ENCODE measurements at regions not wholly inside any gene's neighbourhood (a gene's known extent, or its start where the extent isn't known, plus 50 kb on each side); places are given as distances from the start of the nearest gene placed in this dataset.

GRCh38 chr4:124529131-124529530 is 183.4 kb downstream of the ANKRD50 start:
- TF ChIP-seq CTCF (optimal IDR thresholded peaks at IDR 0.05 in 1 of 3, IDR thresholded peaks at IDR 0.05 in 1 of 3, conservative IDR thresholded peaks at IDR 0.05 in 1 of 3; ENCODE audit: extremely low read depth in 1 of 3, insufficient read depth in 2 of 3, low read length in 3 of 3) (no peak), EZH2 (IDR thresholded peaks at IDR 0.05; ENCODE audit: low read length) (no peak)
- no peak overlapping the region for H2AFZ ChIP-seq (ENCODE audit: control insufficient read depth, low read length)
- no peak overlapping the region for H3K9ac ChIP-seq (ENCODE audit: control insufficient read depth, extremely low read depth, insufficient read depth, low read length)
- no peak for FAIRE-seq
- H3K79me2 ChIP-seq (ENCODE audit: control insufficient read depth, insufficient read depth, low read length): no peaks in the 10 kb centered on the region
- no peak overlapping the region for H3K27ac ChIP-seq (ENCODE audit: control insufficient read depth, insufficient read depth, low read length)
- no peaks in the 10 kb centered on the region for H3K27me3 ChIP-seq (ENCODE audit: control insufficient read depth, extremely low read depth, insufficient read depth, low read length)
- dilution Hi-C loops (cut with MboI; ENCODE audit: extremely low pct_ligation_motif_present, low sequenced_read_pairs): no loop called here
- no peaks in the 10 kb centered on the region for H4K20me1 ChIP-seq (ENCODE audit: control insufficient read depth, extremely low read depth, insufficient read depth, low read length)
- DNase-seq (ENCODE audit: low read depth, low spot score): no peak
- H3K4me3 ChIP-seq (ENCODE audit: control insufficient read depth in 2 of 3, extremely low read depth in 1 of 3, insufficient read depth in 2 of 3, low read depth in 1 of 3, low read length in 3 of 3): no peak overlapping the region
- H3K9me1 ChIP-seq (ENCODE audit: control insufficient read depth, extremely low read depth, insufficient read depth, low read length): no peaks in the 10 kb centered on the region
- H3K4me2 ChIP-seq (ENCODE audit: control insufficient read depth, extremely low read depth, insufficient read depth, low read depth, low read length): no peak overlapping the region
- no peaks in the 10 kb centered on the region for H3K36me3 ChIP-seq (ENCODE audit: control insufficient read depth in 2 of 2, extremely low read depth in 1 of 2, insufficient read depth in 2 of 2, low read length in 2 of 2)
- H3K4me1 ChIP-seq (ENCODE audit: control insufficient read depth, extremely low read depth, insufficient read depth, low read length): no peaks in the 10 kb centered on the region
- no peaks in the 10 kb centered on the region for H3K9me3 ChIP-seq (ENCODE audit: control insufficient read depth, low read depth, low read length)

DNA sequence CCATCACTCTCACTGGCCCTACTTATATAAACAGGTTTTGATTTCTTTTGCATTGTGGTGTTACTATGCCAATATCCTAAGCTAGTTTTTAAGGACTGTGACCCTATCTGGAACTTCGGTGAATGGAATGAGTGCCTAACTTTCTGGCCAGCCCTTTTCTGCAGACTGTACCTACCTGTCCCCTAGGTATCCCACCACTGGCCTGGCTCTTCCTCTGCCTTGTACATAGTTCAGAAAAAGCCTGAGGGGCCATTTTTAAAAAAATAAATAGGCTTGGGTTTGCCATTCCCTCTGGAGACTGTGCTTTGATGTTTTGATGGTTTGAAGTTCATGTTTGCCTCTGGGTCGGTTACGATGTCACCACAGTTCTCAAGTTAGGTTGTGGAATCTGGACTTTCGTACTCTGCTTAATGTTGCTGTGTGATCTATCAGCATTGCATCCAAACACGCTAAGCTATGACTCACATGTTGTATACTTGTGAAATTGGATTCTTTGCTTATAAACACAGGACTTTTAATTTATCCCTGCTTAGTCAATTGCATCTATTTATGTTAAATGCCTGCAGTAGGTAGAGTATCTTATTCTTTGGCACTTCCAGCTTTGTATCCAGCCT is 182.0 kb downstream of the ANKRD50 start:
- no peak overlapping the region for H2AFZ ChIP-seq (ENCODE audit: control insufficient read depth, low read length)
- no peak overlapping the region for H3K27ac ChIP-seq (ENCODE audit: control insufficient read depth, insufficient read depth, low read length)
- H3K9ac ChIP-seq (ENCODE audit: control insufficient read depth, extremely low read depth, insufficient read depth, low read length): no peak overlapping the region
- no peaks in the 10 kb centered on the region for H3K36me3 ChIP-seq (ENCODE audit: control insufficient read depth in 2 of 2, extremely low read depth in 1 of 2, insufficient read depth in 2 of 2, low read length in 2 of 2)
- TF ChIP-seq EZH2 (IDR thresholded peaks at IDR 0.05; ENCODE audit: low read length) (no peak), CTCF (optimal IDR thresholded peaks at IDR 0.05 in 1 of 3, IDR thresholded peaks at IDR 0.05 in 1 of 3, conservative IDR thresholded peaks at IDR 0.05 in 1 of 3; ENCODE audit: extremely low read depth in 1 of 3, insufficient read depth in 2 of 3, low read length in 3 of 3) (no peak)
- H3K4me1 ChIP-seq (ENCODE audit: control insufficient read depth, extremely low read depth, insufficient read depth, low read length): no peaks in the 10 kb centered on the region
- H3K27me3 ChIP-seq (ENCODE audit: control insufficient read depth, extremely low read depth, insufficient read depth, low read length): no peaks in the 10 kb centered on the region
- H3K4me2 ChIP-seq (ENCODE audit: control insufficient read depth, extremely low read depth, insufficient read depth, low read depth, low read length): no peak overlapping the region
- no peaks in the 10 kb centered on the region for H3K9me3 ChIP-seq (ENCODE audit: control insufficient read depth, low read depth, low read length)
- DNase-seq (ENCODE audit: low read depth, low spot score): no peak
- H4K20me1 ChIP-seq (ENCODE audit: control insufficient read depth, extremely low read depth, insufficient read depth, low read length): no peaks in the 10 kb centered on the region
- H3K9me1 ChIP-seq (ENCODE audit: control insufficient read depth, extremely low read depth, insufficient read depth, low read length): no peaks in the 10 kb centered on the region
- no peaks in the 10 kb centered on the region for H3K79me2 ChIP-seq (ENCODE audit: control insufficient read depth, insufficient read depth, low read length)
- no peak overlapping the region for H3K4me3 ChIP-seq (ENCODE audit: control insufficient read depth in 2 of 3, extremely low read depth in 1 of 3, insufficient read depth in 2 of 3, low read depth in 1 of 3, low read length in 3 of 3)
- no peak for FAIRE-seq
- dilution Hi-C loops (cut with MboI; ENCODE audit: extremely low pct_ligation_motif_present, low sequenced_read_pairs): no loop called here
